ENCODE measurements at regions not wholly inside any gene's neighbourhood (a gene's known extent, or its start where the extent isn't known, plus 50 kb on each side); places are given as distances from the start of the nearest gene placed in this dataset.

DNA sequence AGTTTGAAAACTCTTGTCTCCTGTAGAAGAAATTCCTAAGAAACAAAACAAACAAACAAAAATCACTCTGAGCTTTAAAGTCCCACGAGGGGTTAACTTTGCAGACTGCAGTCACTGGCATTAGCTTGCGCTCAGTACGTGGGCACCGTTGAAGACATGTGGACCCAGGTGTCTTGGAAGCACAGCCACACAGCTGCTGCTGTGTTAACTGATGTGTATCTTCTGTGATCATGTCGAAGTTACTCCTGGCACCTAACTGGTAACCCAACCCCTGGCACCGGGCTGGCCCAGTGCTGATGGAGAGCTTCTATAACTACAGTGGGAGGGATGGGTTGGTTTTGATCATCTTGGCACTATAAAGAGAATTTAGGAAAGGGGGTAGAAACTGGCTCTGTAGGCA, 51.6 kb upstream of the FHL2 start:
- Histone ChIP-seq H2AFZ (ENCODE audit: low read depth, low read length) (no peak overlapping the region), H3K27ac (ENCODE audit: low read length) (no peak overlapping the region), H3F3A (ENCODE audit: insufficient read depth, low read length, poor library complexity, severe bottlenecking) (no peaks in the 10 kb centered on the region), H3K36me3 (ENCODE audit: insufficient read depth, low read length) (no peaks in the 10 kb centered on the region), H3K9me3 (ENCODE audit: low read length) (no peaks in the 10 kb centered on the region), H3K4me2 (ENCODE audit: low read length) (no peak overlapping the region), H3K79me2 (replicated peaks; ENCODE audit: insufficient read depth, low read length) (no peaks in the 10 kb centered on the region), H3K9ac (ENCODE audit: low read length) (no peak overlapping the region), H4K20me1 (ENCODE audit: insufficient read depth) (no peaks in the 10 kb centered on the region), H3K27me3 (ENCODE audit: insufficient read depth, low read depth, low read length) (no peaks in the 10 kb centered on the region), H3K4me3 (ENCODE audit: low read length) (no peak overlapping the region), H3K9me2 (ENCODE audit: insufficient read depth, low read length) (no peaks in the 10 kb centered on the region)
- TF ChIP-seq POLR2AphosphoS5 (IDR thresholded peaks at IDR 0.05), result no peak
- TF ChIP-seq, protein P1, sequence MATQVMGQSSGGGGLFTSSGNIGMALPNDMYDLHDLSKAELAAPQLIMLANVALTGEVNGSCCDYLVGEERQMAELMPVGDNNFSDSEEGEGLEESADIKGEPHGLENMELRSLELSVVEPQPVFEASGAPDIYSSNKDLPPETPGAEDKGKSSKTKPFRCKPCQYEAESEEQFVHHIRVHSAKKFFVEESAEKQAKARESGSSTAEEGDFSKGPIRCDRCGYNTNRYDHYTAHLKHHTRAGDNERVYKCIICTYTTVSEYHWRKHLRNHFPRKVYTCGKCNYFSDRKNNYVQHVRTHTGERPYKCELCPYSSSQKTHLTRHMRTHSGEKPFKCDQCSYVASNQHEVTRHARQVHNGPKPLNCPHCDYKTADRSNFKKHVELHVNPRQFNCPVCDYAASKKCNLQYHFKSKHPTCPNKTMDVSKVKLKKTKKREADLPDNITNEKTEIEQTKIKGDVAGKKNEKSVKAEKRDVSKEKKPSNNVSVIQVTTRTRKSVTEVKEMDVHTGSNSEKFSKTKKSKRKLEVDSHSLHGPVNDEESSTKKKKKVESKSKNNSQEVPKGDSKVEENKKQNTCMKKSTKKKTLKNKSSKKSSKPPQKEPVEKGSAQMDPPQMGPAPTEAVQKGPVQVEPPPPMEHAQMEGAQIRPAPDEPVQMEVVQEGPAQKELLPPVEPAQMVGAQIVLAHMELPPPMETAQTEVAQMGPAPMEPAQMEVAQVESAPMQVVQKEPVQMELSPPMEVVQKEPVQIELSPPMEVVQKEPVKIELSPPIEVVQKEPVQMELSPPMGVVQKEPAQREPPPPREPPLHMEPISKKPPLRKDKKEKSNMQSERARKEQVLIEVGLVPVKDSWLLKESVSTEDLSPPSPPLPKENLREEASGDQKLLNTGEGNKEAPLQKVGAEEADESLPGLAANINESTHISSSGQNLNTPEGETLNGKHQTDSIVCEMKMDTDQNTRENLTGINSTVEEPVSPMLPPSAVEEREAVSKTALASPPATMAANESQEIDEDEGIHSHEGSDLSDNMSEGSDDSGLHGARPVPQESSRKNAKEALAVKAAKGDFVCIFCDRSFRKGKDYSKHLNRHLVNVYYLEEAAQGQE (IDR thresholded peaks at IDR 0.05; ENCODE audit: borderline replicate concordance), result no peak
- no peak for TF ChIP-seq SMC3 (conservative IDR thresholded peaks at IDR 0.05; ENCODE audit: poor library complexity)
- TF ChIP-seq, protein P2, sequence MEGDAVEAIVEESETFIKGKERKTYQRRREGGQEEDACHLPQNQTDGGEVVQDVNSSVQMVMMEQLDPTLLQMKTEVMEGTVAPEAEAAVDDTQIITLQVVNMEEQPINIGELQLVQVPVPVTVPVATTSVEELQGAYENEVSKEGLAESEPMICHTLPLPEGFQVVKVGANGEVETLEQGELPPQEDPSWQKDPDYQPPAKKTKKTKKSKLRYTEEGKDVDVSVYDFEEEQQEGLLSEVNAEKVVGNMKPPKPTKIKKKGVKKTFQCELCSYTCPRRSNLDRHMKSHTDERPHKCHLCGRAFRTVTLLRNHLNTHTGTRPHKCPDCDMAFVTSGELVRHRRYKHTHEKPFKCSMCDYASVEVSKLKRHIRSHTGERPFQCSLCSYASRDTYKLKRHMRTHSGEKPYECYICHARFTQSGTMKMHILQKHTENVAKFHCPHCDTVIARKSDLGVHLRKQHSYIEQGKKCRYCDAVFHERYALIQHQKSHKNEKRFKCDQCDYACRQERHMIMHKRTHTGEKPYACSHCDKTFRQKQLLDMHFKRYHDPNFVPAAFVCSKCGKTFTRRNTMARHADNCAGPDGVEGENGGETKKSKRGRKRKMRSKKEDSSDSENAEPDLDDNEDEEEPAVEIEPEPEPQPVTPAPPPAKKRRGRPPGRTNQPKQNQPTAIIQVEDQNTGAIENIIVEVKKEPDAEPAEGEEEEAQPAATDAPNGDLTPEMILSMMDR (IDR thresholded peaks at IDR 0.05; ENCODE audit: poor library complexity, severe bottlenecking), result no peak
- TF ChIP-seq EZH2 (IDR thresholded peaks at IDR 0.05; ENCODE audit: borderline replicate concordance, insufficient read depth, low read length, poor library complexity, severe bottlenecking), result no peak
- no peak for TF ChIP-seq MXI1 (conservative IDR thresholded peaks at IDR 0.05; ENCODE audit: poor library complexity, severe bottlenecking)
- no peak for TF ChIP-seq TAF1 (IDR thresholded peaks at IDR 0.05; ENCODE audit: low read depth)
- TF ChIP-seq EP300 (conservative IDR thresholded peaks at IDR 0.05; ENCODE audit: poor library complexity, severe bottlenecking), result no peak
- no peak for TF ChIP-seq RAD21 (conservative IDR thresholded peaks at IDR 0.05)

DNA sequence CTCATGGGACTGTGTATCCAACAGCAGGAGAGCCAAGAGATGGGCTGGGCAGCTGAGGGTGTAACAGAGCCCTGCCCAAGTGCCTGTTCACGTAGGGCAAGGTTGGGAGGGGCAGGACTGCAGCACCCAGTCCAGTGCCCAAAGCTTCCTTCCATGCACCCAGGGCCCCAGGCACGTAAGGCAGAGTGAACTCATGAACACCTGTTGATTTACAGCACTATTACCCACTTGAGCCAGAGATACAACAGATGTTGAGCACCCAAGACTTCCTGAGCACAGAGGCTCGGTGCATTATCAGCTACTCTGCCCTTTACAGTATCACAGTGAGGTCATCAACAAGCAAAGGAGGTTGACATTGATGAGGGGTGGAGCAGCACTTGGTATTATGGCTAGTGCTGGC, 50.2 kb upstream of the FHL2 start:
- H3K4me2 ChIP-seq (ENCODE audit: low read length), result no peak overlapping the region
- no peaks in the 10 kb centered on the region for H3K79me2 ChIP-seq (replicated peaks; ENCODE audit: insufficient read depth, low read length)
- H4K20me1 ChIP-seq (ENCODE audit: insufficient read depth), result no peaks in the 10 kb centered on the region
- no peak overlapping the region for H2AFZ ChIP-seq (ENCODE audit: low read depth, low read length)
- no peak overlapping the region for H3K4me3 ChIP-seq (ENCODE audit: low read length)
- H3F3A ChIP-seq (ENCODE audit: insufficient read depth, low read length, poor library complexity, severe bottlenecking), result no peaks in the 10 kb centered on the region
- H3K9me3 ChIP-seq (ENCODE audit: low read length), result no peaks in the 10 kb centered on the region
- no peaks in the 10 kb centered on the region for H3K36me3 ChIP-seq (ENCODE audit: insufficient read depth, low read length)
- H3K9me2 ChIP-seq (ENCODE audit: insufficient read depth, low read length), result no peaks in the 10 kb centered on the region
- no peak for TF ChIP-seq EP300 (conservative IDR thresholded peaks at IDR 0.05; ENCODE audit: poor library complexity, severe bottlenecking)
- TF ChIP-seq, protein P2 (IDR thresholded peaks at IDR 0.05; ENCODE audit: poor library complexity, severe bottlenecking), result no peak
- no peak for TF ChIP-seq SMC3 (conservative IDR thresholded peaks at IDR 0.05; ENCODE audit: poor library complexity)
- no peak for TF ChIP-seq RAD21 (conservative IDR thresholded peaks at IDR 0.05)
- no peak for TF ChIP-seq MXI1 (conservative IDR thresholded peaks at IDR 0.05; ENCODE audit: poor library complexity, severe bottlenecking)
- no peak for TF ChIP-seq EZH2 (IDR thresholded peaks at IDR 0.05; ENCODE audit: borderline replicate concordance, insufficient read depth, low read length, poor library complexity, severe bottlenecking)
- TF ChIP-seq, protein P1 (IDR thresholded peaks at IDR 0.05; ENCODE audit: borderline replicate concordance), result no peak
- no peak for TF ChIP-seq POLR2AphosphoS5 (IDR thresholded peaks at IDR 0.05)
- no peak for TF ChIP-seq TAF1 (IDR thresholded peaks at IDR 0.05; ENCODE audit: low read depth)
- H3K9ac ChIP-seq (ENCODE audit: low read length), result no peak overlapping the region
- H3K27me3 ChIP-seq (ENCODE audit: insufficient read depth, low read depth, low read length), result no peaks in the 10 kb centered on the region
- H3K27ac ChIP-seq (ENCODE audit: low read length), result no peak overlapping the region
